ENCODE measurements at regions not wholly inside any gene's neighbourhood (a gene's known extent, or its start where the extent isn't known, plus 50 kb on each side); places are given as distances from the start of the nearest gene placed in this dataset.

DNA sequence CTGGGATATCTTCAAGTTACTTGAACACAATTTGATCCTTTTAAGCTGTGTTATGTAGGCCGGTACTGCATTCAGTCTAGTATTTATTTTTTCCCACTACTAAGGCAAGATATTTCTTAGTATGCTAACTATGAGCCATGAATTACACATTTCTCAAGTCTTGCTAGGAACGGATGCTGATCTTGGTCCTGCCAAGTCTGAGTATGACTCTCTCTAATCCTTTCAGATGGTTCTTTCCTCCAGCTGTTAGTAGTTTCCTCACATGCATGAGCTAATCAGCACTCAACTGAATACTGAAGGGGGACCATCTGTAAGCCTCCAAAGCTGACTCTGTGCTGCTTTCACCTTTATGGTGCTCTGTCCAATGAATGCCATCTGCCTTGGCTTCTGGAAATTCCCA, 460.3 kb downstream of the KCTD12 start:
- DNase-seq (ENCODE audit: low read depth): no peak
- TF ChIP-seq, protein P1, sequence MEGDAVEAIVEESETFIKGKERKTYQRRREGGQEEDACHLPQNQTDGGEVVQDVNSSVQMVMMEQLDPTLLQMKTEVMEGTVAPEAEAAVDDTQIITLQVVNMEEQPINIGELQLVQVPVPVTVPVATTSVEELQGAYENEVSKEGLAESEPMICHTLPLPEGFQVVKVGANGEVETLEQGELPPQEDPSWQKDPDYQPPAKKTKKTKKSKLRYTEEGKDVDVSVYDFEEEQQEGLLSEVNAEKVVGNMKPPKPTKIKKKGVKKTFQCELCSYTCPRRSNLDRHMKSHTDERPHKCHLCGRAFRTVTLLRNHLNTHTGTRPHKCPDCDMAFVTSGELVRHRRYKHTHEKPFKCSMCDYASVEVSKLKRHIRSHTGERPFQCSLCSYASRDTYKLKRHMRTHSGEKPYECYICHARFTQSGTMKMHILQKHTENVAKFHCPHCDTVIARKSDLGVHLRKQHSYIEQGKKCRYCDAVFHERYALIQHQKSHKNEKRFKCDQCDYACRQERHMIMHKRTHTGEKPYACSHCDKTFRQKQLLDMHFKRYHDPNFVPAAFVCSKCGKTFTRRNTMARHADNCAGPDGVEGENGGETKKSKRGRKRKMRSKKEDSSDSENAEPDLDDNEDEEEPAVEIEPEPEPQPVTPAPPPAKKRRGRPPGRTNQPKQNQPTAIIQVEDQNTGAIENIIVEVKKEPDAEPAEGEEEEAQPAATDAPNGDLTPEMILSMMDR (IDR thresholded peaks at IDR 0.05; ENCODE audit: insufficient read depth, low read depth, low read length, missing control alignments): no peak

DNA sequence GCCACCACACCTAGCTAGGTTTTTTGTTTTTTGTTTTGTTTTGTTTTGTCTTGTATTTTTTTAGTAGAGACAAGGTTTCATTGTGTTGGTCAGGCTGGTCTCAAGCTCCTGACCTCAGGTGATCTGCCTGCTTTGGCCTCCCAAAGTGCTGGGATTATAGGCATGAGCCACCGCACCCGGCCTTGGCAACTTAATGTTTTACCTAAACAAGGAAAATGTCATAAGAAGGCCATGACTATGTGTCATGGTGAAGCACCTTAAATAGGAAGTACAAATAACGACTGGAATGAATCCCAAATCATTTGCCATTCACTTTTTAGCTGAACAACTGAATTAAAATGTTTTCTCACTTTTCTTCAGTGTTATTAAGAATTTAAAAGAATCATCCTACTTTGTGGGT, 465.2 kb downstream of the KCTD12 start:
- H3K4me3 ChIP-seq (ENCODE audit: low read depth, low read length): no peak overlapping the region
- no peak for DNase-seq (ENCODE audit: low read depth)
- TF ChIP-seq, protein P1 (IDR thresholded peaks at IDR 0.05; ENCODE audit: insufficient read depth, low read depth, low read length, missing control alignments): no peak

More for the DNA sequence above, 460.3 kb downstream of the KCTD12 start:
- H3K4me3 ChIP-seq (ENCODE audit: low read depth, low read length): no peak overlapping the region

DNA sequence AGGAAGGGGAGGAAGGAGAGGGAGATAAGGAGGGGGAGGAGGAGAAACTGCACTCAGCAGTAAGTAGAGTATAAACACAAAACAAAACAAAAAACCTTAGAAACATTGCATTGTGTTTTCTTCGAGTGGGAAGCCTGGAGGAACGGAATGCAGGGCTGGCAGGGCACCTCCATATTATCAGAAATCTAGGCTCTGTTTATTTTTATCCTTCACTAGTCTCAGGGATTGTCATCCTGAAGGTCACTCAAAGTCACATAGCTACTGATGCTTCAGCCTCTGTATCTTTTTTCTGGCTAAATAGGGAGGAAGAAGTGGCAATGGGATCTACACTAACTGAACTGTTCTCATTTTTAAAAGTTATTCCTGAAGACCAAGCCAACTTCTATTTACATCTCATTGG, 467.8 kb downstream of the KCTD12 start:
- H3K4me3 ChIP-seq (ENCODE audit: low read depth, low read length): no peak overlapping the region
- TF ChIP-seq, protein P1 (IDR thresholded peaks at IDR 0.05; ENCODE audit: insufficient read depth, low read depth, low read length, missing control alignments): no peak
- DNase-seq (ENCODE audit: low read depth): no peak

DNA sequence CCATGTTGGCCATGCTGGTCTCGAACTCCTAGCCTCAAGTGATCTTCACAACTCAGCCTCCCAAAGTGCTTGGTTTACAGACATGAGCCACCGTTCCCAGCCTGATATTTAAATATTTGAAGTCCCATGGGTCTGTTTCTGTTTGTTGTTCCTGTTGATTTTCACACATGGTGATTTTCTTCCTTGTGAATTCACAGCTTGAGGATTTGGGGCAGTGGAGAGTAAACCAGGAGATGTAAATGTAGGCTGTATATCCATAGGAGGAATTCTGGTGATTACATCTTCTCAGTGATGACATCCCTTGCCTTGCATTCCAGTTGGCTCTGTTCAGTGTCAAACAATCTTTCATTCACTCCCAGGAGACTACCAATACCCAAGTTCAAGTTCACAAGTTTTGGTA, 471.9 kb downstream of the KCTD12 start:
- no peak for DNase-seq (ENCODE audit: low read depth)
- H3K4me3 ChIP-seq (ENCODE audit: low read depth, low read length): no peak overlapping the region
- TF ChIP-seq, protein P1 (IDR thresholded peaks at IDR 0.05; ENCODE audit: insufficient read depth, low read depth, low read length, missing control alignments): no peak

DNA sequence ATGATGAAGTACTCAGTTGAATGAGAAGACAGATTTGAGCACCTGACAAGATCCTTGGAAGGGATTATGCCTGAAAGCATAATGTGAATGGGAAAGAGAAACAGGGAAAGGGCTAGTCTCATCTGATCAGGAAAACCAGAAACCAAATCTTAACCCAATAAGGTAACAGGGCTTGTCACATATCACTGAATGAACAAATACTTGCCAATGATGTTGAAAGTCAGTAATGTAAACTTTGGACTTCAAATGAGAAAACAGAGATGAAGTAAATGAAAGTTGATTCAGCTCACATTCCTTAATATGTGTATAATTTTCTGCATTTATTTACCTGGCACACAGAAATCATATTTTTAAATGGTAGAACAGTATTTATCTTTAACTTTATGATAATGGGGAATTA, 480.0 kb downstream of the KCTD12 start:
- TF ChIP-seq, protein P1 (IDR thresholded peaks at IDR 0.05; ENCODE audit: insufficient read depth, low read depth, low read length, missing control alignments): no peak
- no peak for DNase-seq (ENCODE audit: low read depth)
- no peak overlapping the region for H3K4me3 ChIP-seq (ENCODE audit: low read depth, low read length)

DNA sequence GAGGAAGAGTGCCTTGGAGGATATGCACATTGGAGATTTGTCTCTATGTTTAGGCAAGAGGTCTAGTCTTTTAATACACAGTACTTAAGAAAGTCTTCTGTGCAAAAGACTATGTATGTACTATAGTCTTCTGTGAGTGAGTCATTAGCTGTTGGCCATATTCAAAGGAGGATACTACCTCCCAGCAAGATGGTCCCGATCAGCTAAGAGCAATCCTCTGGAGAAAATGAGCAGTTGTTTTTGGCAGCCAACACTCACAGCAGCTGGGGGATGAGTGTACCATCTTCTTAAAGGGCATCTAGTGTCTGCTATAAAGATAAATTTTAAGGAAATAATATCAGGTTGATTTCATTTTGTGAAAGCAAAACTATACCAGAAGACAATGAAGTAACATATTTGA, 487.8 kb downstream of the KCTD12 start:
- H3K4me3 ChIP-seq (ENCODE audit: low read depth, low read length): no peak overlapping the region
- TF ChIP-seq, protein P1 (IDR thresholded peaks at IDR 0.05; ENCODE audit: insufficient read depth, low read depth, low read length, missing control alignments): no peak
- no peak for DNase-seq (ENCODE audit: low read depth)

DNA sequence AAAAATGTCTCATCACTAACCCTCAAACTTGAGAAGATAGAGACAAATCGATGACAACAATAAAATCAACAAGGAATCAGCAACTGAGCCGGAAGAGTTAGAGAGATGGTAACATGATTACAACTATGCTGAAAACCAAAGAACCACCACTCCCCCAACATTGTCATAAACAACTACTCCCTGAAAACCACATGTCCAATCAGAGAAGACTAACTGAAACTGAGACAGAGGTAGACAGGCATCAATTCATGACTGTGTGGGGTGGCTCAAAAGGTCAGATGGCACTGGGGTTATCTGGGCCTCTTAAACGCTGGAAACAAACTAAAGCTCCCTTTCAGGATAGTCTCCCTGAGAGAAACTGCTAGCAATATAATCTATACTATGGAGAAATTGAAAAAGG, 488.8 kb downstream of the KCTD12 start:
- TF ChIP-seq, protein P1 (IDR thresholded peaks at IDR 0.05; ENCODE audit: insufficient read depth, low read depth, low read length, missing control alignments): no peak
- H3K4me3 ChIP-seq (ENCODE audit: low read depth, low read length): no peak overlapping the region
- DNase-seq (ENCODE audit: low read depth): peak; percentile 5

Measured in GM12865 (cell line).